Astrocyte (in vitro differentiated cells and primary cell): ENCODE measurements at regions not wholly inside any gene's neighbourhood (a gene's known extent, or its start where the extent isn't known, plus 50 kb on each side); places are given as distances from the start of the nearest gene placed in this dataset.

ENCODE experiments used
- DNase-seq: peaks from one replicate; pipeline ENCODE4 v3.0.0-alpha.2; 2010; ENCODE audit warnings: low read depth
- FAIRE-seq: peaks from 2 replicates; lab custom pipeline; 2011; peaks lifted over from hg19 to GRCh38; lab: Jason Lieb, UNC
- H2AFZ ChIP-seq: 2 replicates; pipeline ENCODE4 v1.6.0; 2012; ENCODE audit warnings: low read depth, low read length, inconsistent platforms
- H3K27ac ChIP-seq: 2 replicates; pipeline ENCODE4 v1.5.1; 2011; ENCODE audit warnings: low read depth, low read length, inconsistent platforms
- H3K27me3 ChIP-seq: 2 replicates; pipeline ENCODE4 v1.6.0; 2011; ENCODE audit warnings: low read length, inconsistent platforms; ENCODE audit not compliant: insufficient read depth
- H3K36me3 ChIP-seq: 2 replicates; pipeline ENCODE4 v1.5.1; 2011; ENCODE audit warnings: low read length, inconsistent platforms; ENCODE audit not compliant: insufficient read depth
- H3K4me1 ChIP-seq: 2 replicates; pipeline ENCODE4 v1.5.1; 2011; ENCODE audit warnings: low read length, inconsistent platforms; ENCODE audit not compliant: insufficient read depth
- H3K4me2 ChIP-seq: 2 replicates; pipeline ENCODE4 v1.6.0; 2012; ENCODE audit warnings: low read length, inconsistent platforms
- H3K4me3 ChIP-seq: 2 replicates; pipeline ENCODE4 v1.5.1; 2011; ENCODE audit warnings: low read depth, mild to moderate bottlenecking, low read length, inconsistent platforms; ENCODE audit not compliant: insufficient read depth
- H3K79me2 ChIP-seq: 2 replicates; pipeline ENCODE4 v1.6.0; 2012; ENCODE audit warnings: mild to moderate bottlenecking, low read length, inconsistent platforms; ENCODE audit not compliant: insufficient read depth
- H3K9ac ChIP-seq: 2 replicates; pipeline ENCODE4 v1.6.0; 2012; ENCODE audit warnings: mild to moderate bottlenecking, low read length, inconsistent platforms
- H3K9me3 ChIP-seq: 2 replicates; pipeline ENCODE4 v1.5.1; 2012; ENCODE audit warnings: low read depth, mild to moderate bottlenecking, low read length, inconsistent platforms; ENCODE audit not compliant: insufficient read depth
- H4K20me1 ChIP-seq: 2 replicates; pipeline ENCODE4 v1.6.0; 2012; ENCODE audit warnings: low read length, inconsistent platforms; ENCODE audit not compliant: insufficient read depth
- H3K27ac Mint-ChIP-seq: one replicate; pipeline ENCODE4 v1.8.0; 2021; ENCODE audit warnings: mild to moderate bottlenecking, mixed read lengths; ENCODE audit not compliant: unreplicated experiment
- H3K27me3 Mint-ChIP-seq: one replicate; pipeline ENCODE4 v1.8.0; 2021; ENCODE audit warnings: low read depth, mixed read lengths; ENCODE audit not compliant: unreplicated experiment
- H3K36me3 Mint-ChIP-seq: one replicate; pipeline ENCODE4 v1.8.0; 2021; ENCODE audit warnings: low read depth, mixed read lengths; ENCODE audit not compliant: unreplicated experiment
- H3K4me1 Mint-ChIP-seq: one replicate; pipeline ENCODE4 v1.8.0; 2021; ENCODE audit warnings: low read depth, mixed read lengths; ENCODE audit not compliant: unreplicated experiment
- H3K4me3 Mint-ChIP-seq: one replicate; pipeline ENCODE4 v1.8.0; 2021; ENCODE audit warnings: mild to moderate bottlenecking, moderate library complexity, mixed read lengths; ENCODE audit not compliant: unreplicated experiment
- H3K9me3 Mint-ChIP-seq: one replicate; pipeline ENCODE4 v1.8.0; 2021; ENCODE audit warnings: mild to moderate bottlenecking, mixed read lengths; ENCODE audit not compliant: unreplicated experiment
- EZH2 ChIP-seq: IDR thresholded peaks from 2 replicates; pipeline ENCODE4 v1.6.1; 2012; ENCODE audit warnings: mild to moderate bottlenecking, low read length, inconsistent platforms; ENCODE audit not compliant: insufficient read depth
- TF ChIP-seq, protein P1 (sequence below): IDR thresholded peaks from 2 replicates; pipeline ENCODE4 v1.5.1; 2011; ENCODE audit warnings: low read depth, mild to moderate bottlenecking, inconsistent platforms, low read length, moderate library complexity; ENCODE audit not compliant: insufficient read depth

DNA sequence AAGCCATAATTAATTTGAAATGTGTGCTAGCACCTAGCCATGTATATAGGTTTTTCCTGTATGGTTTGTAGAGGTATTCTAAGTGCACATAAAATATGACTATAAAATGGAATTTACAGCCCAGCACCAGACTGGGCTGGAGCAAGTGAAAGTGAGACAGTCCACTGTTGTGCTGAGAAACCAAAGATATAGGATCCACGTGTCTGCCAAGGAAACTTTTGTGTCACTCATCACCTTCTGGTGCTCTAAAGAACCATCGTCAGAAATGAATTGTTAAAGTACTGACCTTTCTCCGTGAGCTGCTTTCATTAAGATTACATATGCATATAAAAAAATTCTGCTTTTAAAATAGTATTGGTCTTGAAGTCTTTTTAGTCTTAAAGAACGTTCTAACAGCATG lies 141.0 kb upstream of the ZC3H11B start:
- no peaks in the 10 kb centered on the region for H3K36me3 ChIP-seq
- H3K27ac ChIP-seq: no peak overlapping the region
- H3K27ac Mint-ChIP-seq: no peak overlapping the region
- no peaks in the 10 kb centered on the region for H3K36me3 Mint-ChIP-seq
- H4K20me1 ChIP-seq: no peaks in the 10 kb centered on the region
- H3K4me1 ChIP-seq: no peaks in the 10 kb centered on the region
- no peaks in the 10 kb centered on the region for H3K79me2 ChIP-seq
- H2AFZ ChIP-seq: no peak overlapping the region
- TF ChIP-seq, protein P1, sequence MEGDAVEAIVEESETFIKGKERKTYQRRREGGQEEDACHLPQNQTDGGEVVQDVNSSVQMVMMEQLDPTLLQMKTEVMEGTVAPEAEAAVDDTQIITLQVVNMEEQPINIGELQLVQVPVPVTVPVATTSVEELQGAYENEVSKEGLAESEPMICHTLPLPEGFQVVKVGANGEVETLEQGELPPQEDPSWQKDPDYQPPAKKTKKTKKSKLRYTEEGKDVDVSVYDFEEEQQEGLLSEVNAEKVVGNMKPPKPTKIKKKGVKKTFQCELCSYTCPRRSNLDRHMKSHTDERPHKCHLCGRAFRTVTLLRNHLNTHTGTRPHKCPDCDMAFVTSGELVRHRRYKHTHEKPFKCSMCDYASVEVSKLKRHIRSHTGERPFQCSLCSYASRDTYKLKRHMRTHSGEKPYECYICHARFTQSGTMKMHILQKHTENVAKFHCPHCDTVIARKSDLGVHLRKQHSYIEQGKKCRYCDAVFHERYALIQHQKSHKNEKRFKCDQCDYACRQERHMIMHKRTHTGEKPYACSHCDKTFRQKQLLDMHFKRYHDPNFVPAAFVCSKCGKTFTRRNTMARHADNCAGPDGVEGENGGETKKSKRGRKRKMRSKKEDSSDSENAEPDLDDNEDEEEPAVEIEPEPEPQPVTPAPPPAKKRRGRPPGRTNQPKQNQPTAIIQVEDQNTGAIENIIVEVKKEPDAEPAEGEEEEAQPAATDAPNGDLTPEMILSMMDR: no peak
- no peak for TF ChIP-seq EZH2
- peaks cover 2% of the 10 kb centered on the region for H3K9me3 Mint-ChIP-seq
- H3K9ac ChIP-seq: no peak overlapping the region
- DNase-seq: no peak
- H3K4me1 Mint-ChIP-seq: no peaks in the 10 kb centered on the region
- H3K4me3 ChIP-seq: no peak overlapping the region
- no peaks in the 10 kb centered on the region for H3K9me3 ChIP-seq
- no peaks in the 10 kb centered on the region for H3K27me3 ChIP-seq
- no peaks in the 10 kb centered on the region for H3K27me3 Mint-ChIP-seq
- no peak for FAIRE-seq
- no peak overlapping the region for H3K4me2 ChIP-seq
- no peak overlapping the region for H3K4me3 Mint-ChIP-seq

DNA sequence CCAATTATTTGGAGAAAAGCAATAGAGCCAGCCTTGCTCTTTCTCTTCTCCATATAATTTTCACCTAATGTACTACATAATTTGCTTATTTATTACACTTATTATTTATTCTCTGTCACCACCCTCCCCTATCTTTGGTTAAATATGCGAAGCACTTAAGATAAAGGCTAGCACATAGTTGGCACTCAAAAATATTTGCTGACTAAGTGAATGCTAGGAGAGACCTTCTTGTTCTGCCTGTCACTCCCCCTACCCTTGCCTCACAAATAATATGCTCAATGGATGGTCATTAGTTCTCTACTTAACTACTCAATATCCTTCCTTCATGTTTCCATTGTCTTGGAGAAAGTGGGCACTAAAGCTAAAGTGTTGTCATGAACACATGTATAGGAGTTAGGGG lies 139.7 kb upstream of the ZC3H11B start:
- Mint-ChIP-seq H3K27ac (no peak overlapping the region), H3K9me3 (peaks cover 2% of the 10 kb centered on the region), H3K4me3 (no peak overlapping the region), H3K36me3 (no peaks in the 10 kb centered on the region), H3K27me3 (no peaks in the 10 kb centered on the region), H3K4me1 (no peaks in the 10 kb centered on the region)
- no peak overlapping the region for H3K27ac ChIP-seq
- no peak overlapping the region for H3K4me3 ChIP-seq
- no peak overlapping the region for H2AFZ ChIP-seq
- no peaks in the 10 kb centered on the region for H3K27me3 ChIP-seq
- DNase-seq: no peak
- H3K36me3 ChIP-seq: no peaks in the 10 kb centered on the region
- H3K4me2 ChIP-seq: no peak overlapping the region
- H3K4me1 ChIP-seq: no peaks in the 10 kb centered on the region
- no peaks in the 10 kb centered on the region for H4K20me1 ChIP-seq
- no peaks in the 10 kb centered on the region for H3K79me2 ChIP-seq
- FAIRE-seq: no peak
- H3K9ac ChIP-seq: no peak overlapping the region
- H3K9me3 ChIP-seq: no peaks in the 10 kb centered on the region
- no peak for TF ChIP-seq EZH2
- TF ChIP-seq, protein P1: no peak

DNA sequence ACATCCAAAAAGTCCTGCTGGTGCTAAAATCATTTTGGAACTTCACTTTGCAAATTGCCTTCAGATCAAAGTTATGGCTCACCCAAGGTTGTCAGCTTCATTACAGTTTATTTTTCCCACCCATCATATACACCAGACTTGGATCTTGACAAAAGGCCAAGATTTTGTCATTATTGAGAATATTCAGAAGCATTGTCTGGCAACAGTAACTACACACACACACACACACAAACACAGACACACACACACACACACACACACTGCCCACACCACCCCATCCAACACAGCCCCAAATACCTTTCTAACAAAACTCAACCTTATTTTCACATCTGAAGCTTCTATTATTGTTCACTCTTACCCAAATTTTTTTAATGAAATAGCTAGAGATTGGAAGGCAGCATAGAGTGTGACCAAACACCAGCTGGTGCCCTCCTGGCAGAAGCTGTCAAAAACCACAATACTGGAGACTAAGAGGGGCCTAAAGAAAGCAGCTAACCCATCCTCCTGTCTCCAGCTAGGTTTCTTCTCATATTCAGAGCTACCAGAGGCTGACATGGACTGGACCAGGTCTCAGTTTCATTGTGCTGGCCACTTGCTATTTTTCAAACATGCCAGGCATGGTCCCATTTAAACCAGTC lies 139.1 kb upstream of the ZC3H11B start:
- Histone ChIP-seq H3K9me3 (no peaks in the 10 kb centered on the region), H3K4me2 (no peak overlapping the region), H3K36me3 (no peaks in the 10 kb centered on the region), H4K20me1 (no peaks in the 10 kb centered on the region), H3K79me2 (no peaks in the 10 kb centered on the region), H3K27me3 (no peaks in the 10 kb centered on the region), H3K9ac (no peak overlapping the region), H3K4me1 (no peaks in the 10 kb centered on the region), H2AFZ (no peak overlapping the region), H3K27ac (no peak overlapping the region), H3K4me3 (no peak overlapping the region)
- no peaks in the 10 kb centered on the region for H3K36me3 Mint-ChIP-seq
- no peaks in the 10 kb centered on the region for H3K27me3 Mint-ChIP-seq
- H3K4me1 Mint-ChIP-seq: no peaks in the 10 kb centered on the region
- H3K9me3 Mint-ChIP-seq: no peaks in the 10 kb centered on the region
- FAIRE-seq: no peak
- no peak overlapping the region for H3K4me3 Mint-ChIP-seq
- H3K27ac Mint-ChIP-seq: no peak overlapping the region
- no peak for TF ChIP-seq EZH2
- TF ChIP-seq, protein P1: no peak
- DNase-seq: no peak
